H9 (cell line): ENCODE measurements at regions not wholly inside any gene's neighbourhood (a gene's known extent, or its start where the extent isn't known, plus 50 kb on each side); places are given as distances from the start of the nearest gene placed in this dataset.

Experiments
- DNase-seq: peaks from one replicate; pipeline ENCODE4 v3.0.0-alpha.2; 2017
- H2AFZ ChIP-seq: one replicate; pipeline ENCODE4 v1.6.1; 2013; ENCODE audit warnings: mild to moderate bottlenecking, low read length, control low read depth, moderate library complexity
- H2AK5ac ChIP-seq: 2 replicates; pipeline ENCODE4 v1.6.1; 2013; ENCODE audit warnings: low read length, control low read depth, mixed read lengths; ENCODE audit not compliant: insufficient read length
- H2BK120ac ChIP-seq: one replicate; pipeline ENCODE4 v1.6.1; 2013; ENCODE audit warnings: low read depth, mild to moderate bottlenecking, low read length, control low read depth, inconsistent platforms; ENCODE audit not compliant: poor library complexity, severe bottlenecking
- H2BK12ac ChIP-seq: 2 replicates; pipeline ENCODE4 v1.6.1; 2013; ENCODE audit warnings: low read length, control low read depth, mixed read lengths, low read depth; ENCODE audit not compliant: insufficient read length
- H2BK15ac ChIP-seq: 2 replicates; pipeline ENCODE4 v1.6.1; 2013; ENCODE audit warnings: low read depth, low read length, control low read depth
- H2BK20ac ChIP-seq: one replicate; pipeline ENCODE4 v1.6.1; 2013; ENCODE audit warnings: low read depth, mild to moderate bottlenecking, low read length, control low read depth, inconsistent platforms; ENCODE audit not compliant: poor library complexity, severe bottlenecking
- H2BK5ac ChIP-seq: 2 replicates; pipeline ENCODE4 v1.6.1; 2013; ENCODE audit warnings: low read length, control low read depth, mixed read lengths; ENCODE audit not compliant: insufficient read length
- H3K14ac ChIP-seq: 2 replicates; pipeline ENCODE4 v1.6.1; 2013; ENCODE audit warnings: low read length, control low read depth; ENCODE audit not compliant: insufficient read depth
- H3K18ac ChIP-seq: 2 replicates; pipeline ENCODE4 v1.6.1; 2013; ENCODE audit warnings: low read depth, mild to moderate bottlenecking, mixed read lengths, low read length, control low read depth; ENCODE audit not compliant: insufficient read length
- H3K23ac ChIP-seq: 2 replicates; pipeline ENCODE4 v1.6.1; 2013; ENCODE audit warnings: low read length, control low read depth, mixed read lengths, low read depth; ENCODE audit not compliant: insufficient read length
- H3K23me2 ChIP-seq: 2 replicates; pipeline ENCODE4 v1.6.1; 2013; ENCODE audit warnings: low read depth, mild to moderate bottlenecking, mixed read lengths, low read length, control low read depth; ENCODE audit not compliant: insufficient read length, poor library complexity, severe bottlenecking
- H3K27ac ChIP-seq: 2 replicates; pipeline ENCODE4 v1.5.1; 2013; ENCODE audit warnings: low read length, control low read depth, mixed read lengths, low read depth; ENCODE audit not compliant: insufficient read length
- H3K27me3 ChIP-seq: 2 replicates; pipeline ENCODE4 v1.6.1; 2013; ENCODE audit warnings: low read length, control low read depth, inconsistent platforms; ENCODE audit not compliant: insufficient read depth
- H3K4ac ChIP-seq: 2 replicates; pipeline ENCODE4 v1.6.1; 2013; ENCODE audit warnings: low read depth, mild to moderate bottlenecking, control low read depth, inconsistent platforms, low read length, moderate library complexity
- H3K4me1 ChIP-seq: 2 replicates; pipeline ENCODE4 v1.6.1; 2013; ENCODE audit warnings: low read length, control low read depth, inconsistent platforms; ENCODE audit not compliant: insufficient read depth
- H3K4me2 ChIP-seq: 2 replicates; pipeline ENCODE4 v1.6.1; 2013; ENCODE audit warnings: low read length, control low read depth, mixed read lengths; ENCODE audit not compliant: insufficient read length, insufficient read depth
- H3K56ac ChIP-seq: 2 replicates; pipeline ENCODE4 v1.6.1; 2013; ENCODE audit warnings: low read depth, mild to moderate bottlenecking, mixed read lengths, low read length, control low read depth; ENCODE audit not compliant: insufficient read length
- H3K79me1 ChIP-seq: 2 replicates; pipeline ENCODE4 v1.6.1; 2013; ENCODE audit warnings: low read depth, mild to moderate bottlenecking, moderate library complexity, low read length, control low read depth, inconsistent platforms; ENCODE audit not compliant: insufficient read depth, poor library complexity, severe bottlenecking
- H3K79me2 ChIP-seq: 2 replicates; pipeline ENCODE4 v1.6.1; 2013; ENCODE audit warnings: low read length, control low read depth, inconsistent platforms; ENCODE audit not compliant: insufficient read depth
- H3K9ac ChIP-seq: 2 replicates; pipeline ENCODE4 v1.6.1; 2013; ENCODE audit warnings: low read length, control low read depth, mixed read lengths; ENCODE audit not compliant: insufficient read length; ENCODE audit errors: extremely low read depth
- H3K9me3 ChIP-seq: one replicate; pipeline ENCODE4 v1.6.1; 2013; ENCODE audit warnings: low read depth, low read length, inconsistent platforms; ENCODE audit not compliant: control insufficient read depth
- H3T11ph ChIP-seq: one replicate; pipeline ENCODE4 v1.6.1; 2013; ENCODE audit warnings: mild to moderate bottlenecking, low read length, control low read depth, inconsistent platforms
- H4K20me1 ChIP-seq: one replicate; pipeline ENCODE4 v1.6.1; 2013; ENCODE audit not compliant: control insufficient read depth, insufficient read length, insufficient read depth
- H4K5ac ChIP-seq: 2 replicates; pipeline ENCODE4 v1.6.1; 2013; ENCODE audit warnings: low read depth, mild to moderate bottlenecking, mixed read lengths, low read length, control low read depth; ENCODE audit not compliant: insufficient read length
- H4K8ac ChIP-seq: replicated peaks from 2 replicates; pipeline ENCODE4 v1.6.1; 2013; ENCODE audit warnings: low read length, control low read depth, mixed read lengths, low read depth; ENCODE audit not compliant: insufficient read length
- H4K91ac ChIP-seq: 2 replicates; pipeline ENCODE4 v1.6.1; 2013; ENCODE audit warnings: low read depth, mild to moderate bottlenecking, moderate library complexity, mixed read lengths, low read length, control low read depth; ENCODE audit not compliant: insufficient read length
- H3K27ac Mint-ChIP-seq, 3 experiments: 2 replicates in 2 of 3; 3 replicates in 1 of 3; pipeline ENCODE4 v1.8.0; 2020 to 2021; ENCODE audit warnings: mixed read lengths in 3 of 3, mild to moderate bottlenecking in 1 of 3, moderate library complexity in 1 of 3
- H3K27me3 Mint-ChIP-seq: 2 replicates; pipeline ENCODE4 v1.8.0; 2021; ENCODE audit warnings: low read depth, mild to moderate bottlenecking, moderate library complexity, mixed read lengths
- H3K36me3 Mint-ChIP-seq, 3 experiments: 2 replicates in 2 of 3; 3 replicates in 1 of 3; pipeline ENCODE4 v1.8.0; 2020 to 2021; ENCODE audit warnings: low read depth in 3 of 3, mixed read lengths in 3 of 3; ENCODE audit not compliant: insufficient read depth in 1 of 3
- H3K4me1 Mint-ChIP-seq, 2 experiments: 2 replicates each; pipeline ENCODE4 v1.8.0; 2020; ENCODE audit warnings: mixed read lengths in 2 of 2
- H3K4me3 Mint-ChIP-seq, 2 experiments: 2 replicates in 1 of 2; 3 replicates in 1 of 2; pipeline ENCODE4 v1.8.0; 2020 to 2021; ENCODE audit warnings: mild to moderate bottlenecking in 2 of 2, mixed read lengths in 2 of 2, moderate library complexity in 1 of 2
- H3K9me3 Mint-ChIP-seq, 2 experiments: 2 replicates in 1 of 2; 3 replicates in 1 of 2; pipeline ENCODE4 v1.8.0; 2020; ENCODE audit warnings: mild to moderate bottlenecking in 2 of 2, mixed read lengths in 2 of 2, moderate library complexity in 1 of 2
- TF ChIP-seq, protein P1 (sequence below): fragments of 200-600 bp; sonication (generic); conservative IDR thresholded peaks from 3 replicates; pipeline ENCODE4 v1.8.0; 2021; ENCODE audit warnings: antibody characterized with exemption, mild to moderate bottlenecking

DNA sequence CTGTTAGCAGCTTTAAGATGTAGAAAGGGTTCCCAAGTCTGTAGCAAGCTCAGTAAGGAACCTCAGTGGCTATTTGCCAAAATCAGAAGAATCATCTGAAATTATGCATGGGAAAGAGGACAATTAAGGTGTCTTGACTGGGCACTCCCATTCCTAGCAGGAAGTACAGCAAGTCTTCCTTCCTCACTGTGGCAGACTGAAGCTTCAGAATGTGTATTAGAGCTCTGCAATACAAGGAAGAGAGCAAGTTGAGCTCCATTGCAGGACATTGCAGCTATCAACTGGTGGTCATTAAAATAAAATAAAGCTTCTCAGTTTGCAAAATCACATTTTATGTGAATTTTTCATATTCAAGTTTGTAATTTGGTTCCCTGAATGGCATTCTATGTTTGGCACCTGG lies 200.5 kb upstream of the CHAC2 start:
- no peaks in the 10 kb centered on the region for H4K20me1 ChIP-seq
- H2AK5ac ChIP-seq, result no peak overlapping the region
- H3K9me3 ChIP-seq, result no peaks in the 10 kb centered on the region
- no peak overlapping the region for H3K18ac ChIP-seq
- no peak overlapping the region for H4K91ac ChIP-seq
- H2BK15ac ChIP-seq, result no peak overlapping the region
- H3K27me3 Mint-ChIP-seq, result no peaks in the 10 kb centered on the region
- H3K79me1 ChIP-seq, result no peaks in the 10 kb centered on the region
- H3K9ac ChIP-seq, result no peak overlapping the region
- H3K4me1 ChIP-seq, result no peaks in the 10 kb centered on the region
- no peak overlapping the region for H3K27ac Mint-ChIP-seq
- no peak overlapping the region for H4K5ac ChIP-seq
- H3K4me1 Mint-ChIP-seq, result no peaks in the 10 kb centered on the region
- H3K4me3 Mint-ChIP-seq, result no peak overlapping the region
- no peak overlapping the region for H3K4ac ChIP-seq
- H3T11ph ChIP-seq, result no peak overlapping the region
- no peak overlapping the region for H2BK120ac ChIP-seq
- H3K79me2 ChIP-seq, result no peaks in the 10 kb centered on the region
- no peaks in the 10 kb centered on the region for H3K23me2 ChIP-seq
- no peaks in the 10 kb centered on the region; a peak in 1 of 5 replicates for H3K9me3 Mint-ChIP-seq
- H2AFZ ChIP-seq, result no peak overlapping the region
- no peak overlapping the region for H2BK12ac ChIP-seq
- H3K27me3 ChIP-seq, result no peaks in the 10 kb centered on the region
- H2BK20ac ChIP-seq, result no peak overlapping the region
- H3K4me2 ChIP-seq, result no peak overlapping the region
- DNase-seq, result no peak
- TF ChIP-seq, protein P1, sequence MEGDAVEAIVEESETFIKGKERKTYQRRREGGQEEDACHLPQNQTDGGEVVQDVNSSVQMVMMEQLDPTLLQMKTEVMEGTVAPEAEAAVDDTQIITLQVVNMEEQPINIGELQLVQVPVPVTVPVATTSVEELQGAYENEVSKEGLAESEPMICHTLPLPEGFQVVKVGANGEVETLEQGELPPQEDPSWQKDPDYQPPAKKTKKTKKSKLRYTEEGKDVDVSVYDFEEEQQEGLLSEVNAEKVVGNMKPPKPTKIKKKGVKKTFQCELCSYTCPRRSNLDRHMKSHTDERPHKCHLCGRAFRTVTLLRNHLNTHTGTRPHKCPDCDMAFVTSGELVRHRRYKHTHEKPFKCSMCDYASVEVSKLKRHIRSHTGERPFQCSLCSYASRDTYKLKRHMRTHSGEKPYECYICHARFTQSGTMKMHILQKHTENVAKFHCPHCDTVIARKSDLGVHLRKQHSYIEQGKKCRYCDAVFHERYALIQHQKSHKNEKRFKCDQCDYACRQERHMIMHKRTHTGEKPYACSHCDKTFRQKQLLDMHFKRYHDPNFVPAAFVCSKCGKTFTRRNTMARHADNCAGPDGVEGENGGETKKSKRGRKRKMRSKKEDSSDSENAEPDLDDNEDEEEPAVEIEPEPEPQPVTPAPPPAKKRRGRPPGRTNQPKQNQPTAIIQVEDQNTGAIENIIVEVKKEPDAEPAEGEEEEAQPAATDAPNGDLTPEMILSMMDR, result no peak
- no peak overlapping the region for H3K14ac ChIP-seq
- no peak overlapping the region for H3K23ac ChIP-seq
- H3K27ac ChIP-seq, result no peak overlapping the region
- H3K36me3 Mint-ChIP-seq, result no peaks in the 10 kb centered on the region
- no peak overlapping the region for H3K56ac ChIP-seq
- no peak overlapping the region for H4K8ac ChIP-seq
- H2BK5ac ChIP-seq, result no peak overlapping the region
